K562 (cell line): ENCODE measurements at regions not wholly inside any gene's neighbourhood (a gene's known extent, or its start where the extent isn't known, plus 50 kb on each side); places are given as distances from the start of the nearest gene placed in this dataset.

Experiments used
- ATAC-seq: fragments of 200-7000 bp; cut with Tn5 transposase; 3 replicates; pipeline ENCODE4 v1.9.1; 2020; ENCODE audit warnings: moderate library complexity
- BruUV-seq: library from RNA; stranded (reverse); fragments of 400-500 nt; replicated peaks from 2 replicates; lab custom pipeline; 2021; lab: Mats Ljungman, UMichigan
- CTCF ChIA-PET: fragments of 300-600 bp; formaldehyde crosslinking; extraction: SDS; loops from one replicate; lab custom pipeline; 2021; ENCODE audit warnings: low intra/inter-chr PET ratio; lab: Yijun Ruan, JAX
- POLR2A ChIA-PET: fragments of 300-600, 350-650 bp; sonication (Branson Sonifier 250); formaldehyde crosslinking; extraction: SDS; loops from one replicate; lab custom pipeline; 2021; ENCODE audit warnings: antibody characterized with exemption, inconsistent platforms; lab: Yijun Ruan, JAX
- DNase-seq, 4 experiments: peaks; one replicate each; pipeline versions ENCODE4 v3.0.0 to v3.0.0-alpha.2; 2011 to 2018; ENCODE audit warnings: low spot score in 3 of 4, mixed read lengths in 3 of 4; ENCODE audit errors: extremely low read depth in 1 of 4
- FAIRE-seq: peaks from 2 replicates; lab custom pipeline; 2011; peaks lifted over from hg19 to GRCh38; lab: Jason Lieb, UNC
- H2AFZ ChIP-seq: 2 replicates; pipeline ENCODE4 v1.6.0; 2011; ENCODE audit warnings: low read depth, low read length, control low read depth, inconsistent platforms
- H3K27ac ChIP-seq: fragments of 200-600 bp; 3 replicates; pipeline ENCODE4 v1.8.0; 2011; ENCODE audit warnings: low read depth, mild to moderate bottlenecking, control low read depth, inconsistent platforms, low read length, moderate library complexity, mixed read lengths; ENCODE audit errors: extremely low read depth
- H3K27me3 ChIP-seq, 2 experiments: fragments of 300-600 bp in 1 of 2; 2 replicates in 1 of 2; 3 replicates in 1 of 2; pipeline versions ENCODE4 v1.6.0 to v1.8.0; 2011; ENCODE audit warnings: inconsistent platforms in 2 of 2, low read length in 2 of 2, mild to moderate bottlenecking in 1 of 2, mixed read lengths in 1 of 2, moderate library complexity in 1 of 2; ENCODE audit not compliant: control insufficient read depth in 2 of 2, insufficient read depth in 2 of 2
- H3K36me3 ChIP-seq: fragments of 300-600 bp; 3 replicates; pipeline ENCODE4 v1.8.0; 2011; ENCODE audit warnings: mild to moderate bottlenecking, low read length, inconsistent platforms; ENCODE audit not compliant: control insufficient read depth, insufficient read depth
- H3K4me1 ChIP-seq, 2 experiments: fragments of 200-600 bp in 1 of 2; replicated peaks in 1 of 2; 2 replicates in 1 of 2; 3 replicates in 1 of 2; pipeline versions ENCODE4 v1.5.1 to v1.8.0; 2011; ENCODE audit warnings: inconsistent platforms in 2 of 2, low read length in 2 of 2, mild to moderate bottlenecking in 1 of 2, mixed read lengths in 1 of 2, moderate library complexity in 1 of 2; ENCODE audit not compliant: control insufficient read depth in 2 of 2, insufficient read depth in 2 of 2
- H3K4me2 ChIP-seq: 2 replicates; pipeline ENCODE4 v1.6.1; 2011; ENCODE audit warnings: low read length, control low read depth, inconsistent platforms, mixed read lengths; ENCODE audit not compliant: insufficient read depth
- H3K4me3 ChIP-seq: fragments of 200-600 bp; sonication (generic), shearing (Covaris generic); 2 replicates; pipeline ENCODE4 v1.5.1; 2016; ENCODE audit warnings: control low read depth, inconsistent platforms
- H3K79me2 ChIP-seq: fragments of 200-600 bp; 3 replicates; pipeline ENCODE4 v1.8.0; 2011; ENCODE audit warnings: low read length, inconsistent platforms; ENCODE audit not compliant: control insufficient read depth, insufficient read depth
- H3K9ac ChIP-seq, 2 experiments: 2 replicates each; pipeline versions ENCODE4 v1.6.0 to v1.6.1; 2011; ENCODE audit warnings: low read depth in 2 of 2, low read length in 2 of 2, control low read depth in 1 of 2, inconsistent platforms in 1 of 2, mild to moderate bottlenecking in 1 of 2, mixed read lengths in 1 of 2; ENCODE audit not compliant: insufficient read depth in 1 of 2
- H3K9me1 ChIP-seq: one replicate; pipeline ENCODE4 v1.6.0; 2011; ENCODE audit warnings: inconsistent platforms, mild to moderate bottlenecking, low read length, moderate library complexity; ENCODE audit not compliant: control insufficient read depth, insufficient read depth
- H3K9me3 ChIP-seq: replicated peaks from 2 replicates; pipeline ENCODE4 v1.5.1; 2011; ENCODE audit warnings: low read depth, low read length, inconsistent platforms; ENCODE audit not compliant: control insufficient read depth, insufficient read depth
- H4K20me1 ChIP-seq: replicated peaks from 2 replicates; pipeline ENCODE4 v1.6.1; 2011; ENCODE audit warnings: low read length, inconsistent platforms, mixed read lengths; ENCODE audit not compliant: control insufficient read depth, insufficient read depth
- CUX1 ChIP-seq: fragments of 200-800 bp; sonication (Bioruptor generic); IDR thresholded peaks from 2 replicates; pipeline ENCODE4 v1.6.1; 2016; ENCODE audit warnings: missing genetic modification characterization, missing compliant biosample characterization
- ELF2 ChIP-seq: fragments of 250-450 bp; sonication (Bioruptor Pico); IDR thresholded peaks from 2 replicates; pipeline ENCODE4 v1.5.0; 2021; ENCODE audit warnings: mild to moderate bottlenecking
- ZBTB5 ChIP-seq: fragments of 450-650 bp; IDR thresholded peaks from 2 replicates; pipeline ENCODE4 v1.6.1; 2017; ENCODE audit warnings: antibody characterized with exemption
- ZNF143 ChIP-seq: sonication (generic); formaldehyde crosslinking; IDR thresholded peaks from 2 replicates; pipeline ENCODE4 v1.9.0; 2022; ENCODE audit warnings: mild to moderate bottlenecking, missing genetic modification reagents
- WGBS: fragments of 100-300 bp; shearing (Covaris generic); methylation state at CpG from one replicate; pipeline ENCODE4 v1.1.6; 2016; ENCODE audit warnings: low coverage, mixed read lengths; ENCODE audit not compliant: insufficient coverage; ENCODE audit errors: missing lambda C conversion rate; 5-methylcytosine and 5-hydroxymethylcytosine counted together
- in situ Hi-C: fragments of 300-500 bp; cut with MboI; formaldehyde crosslinking; loops from 4 replicates; pipeline ENCODE4 v1.15.0; 2018; ENCODE audit warnings: inconsistent platforms, mixed read lengths
- intact Hi-C: fragments of 100-400 bp; cut with micrococcal nuclease; formaldehyde crosslinking; loops from 2 replicates; pipeline ENCODE4 v1.14.2; 2022

DNA sequence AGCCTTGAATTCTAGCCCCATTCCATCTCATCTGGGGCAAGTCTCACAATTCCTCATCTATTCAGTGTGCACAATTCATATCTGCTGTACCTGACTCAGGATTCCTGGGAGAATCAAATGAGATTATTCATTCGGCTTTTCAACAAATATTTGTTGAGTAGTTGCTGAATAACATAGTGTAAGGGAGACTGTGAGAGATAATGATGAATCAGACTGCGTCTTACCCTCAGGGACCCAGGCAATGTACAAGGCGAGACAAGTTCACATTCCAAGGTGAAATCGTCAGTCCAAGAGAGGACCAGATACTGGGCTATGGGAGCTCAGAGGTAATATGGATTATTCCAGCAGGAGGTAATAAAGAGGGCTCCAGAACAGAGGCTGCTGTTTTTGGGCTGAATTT is 67.8 kb upstream of the SMYD2 start (continued):
- no peak for TF ChIP-seq ZBTB5
- TF ChIP-seq, all 486 proteins: peak for 0

DNA sequence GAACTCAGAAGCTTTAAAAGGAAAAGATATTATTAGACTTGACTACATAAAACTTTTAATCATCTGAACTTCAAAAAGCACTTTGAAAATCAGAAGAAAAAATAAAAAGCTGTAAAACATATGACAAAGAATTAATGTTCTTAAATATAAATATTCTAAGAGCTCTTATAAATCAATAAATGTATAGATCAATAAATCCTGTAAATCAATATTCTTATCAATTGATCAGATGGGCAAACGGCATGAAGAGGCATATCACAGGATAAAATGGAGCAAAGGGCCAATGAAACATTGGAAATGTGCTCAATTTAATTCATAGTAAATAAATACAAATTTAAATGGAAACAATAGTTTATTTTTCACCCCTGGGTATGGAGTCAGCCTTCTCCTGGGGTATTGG is 66.1 kb upstream of the SMYD2 start:
- BruUV-seq = no TSS peak
- WGBS = 0% methylated on average over 1 of the region's 1 CpG
- no peak for FAIRE-seq
- Histone ChIP-seq H3K9me3 (no peaks in the 10 kb centered on the region), H3K9me1 (no peaks in the 10 kb centered on the region), H3K27ac (no peak overlapping the region), H3K36me3 (no peaks in the 10 kb centered on the region), H3K27me3 (no peaks in the 10 kb centered on the region), H2AFZ (no peak overlapping the region)
- intact Hi-C loops = loop anchor here (1.0 to 10.0 kb wide), 5 partner anchors 48 to 1311 kb away; no protein-coding TSS in a partner anchor
- ATAC-seq = no peak
- CTCF ChIA-PET = interaction anchor here (1.4 to 1.7 kb wide), 3 partner anchors 114 to 1312 kb away, joined by 7 to 23 read pairs (median 12); no protein-coding TSS in a partner anchor
- peak; percentile 95 for TF ChIP-seq CUX1
- no peak for TF ChIP-seq ZNF143 (CRISPR knock-in tag)
- TF ChIP-seq ELF2 = no peak
- TF ChIP-seq, all 486 proteins: peak for 1
- H3K4me2 ChIP-seq = no peak overlapping the region
- POLR2A ChIA-PET = no interaction called here
- no peaks in the 10 kb centered on the region for H4K20me1 ChIP-seq
- DNase-seq = no peak
- 0 out of 5 replicates have a peak, but pooled peaks cover 0 to 3% of the 10 kb centered on the region in 2 experiments for H3K4me1 ChIP-seq
- no peak overlapping the region for H3K4me3 ChIP-seq
- H3K79me2 ChIP-seq = no peaks in the 10 kb centered on the region
- in situ Hi-C loops = loop anchor here (5.0 to 10.0 kb wide), 2 partner anchors 117 to 1310 kb away; no protein-coding TSS in a partner anchor
- no peak overlapping the region for H3K9ac ChIP-seq
